ENCODE measurements at regions not wholly inside any gene's neighbourhood (a gene's known extent, or its start where the extent isn't known, plus 50 kb on each side); places are given as distances from the start of the nearest gene placed in this dataset.

DNA sequence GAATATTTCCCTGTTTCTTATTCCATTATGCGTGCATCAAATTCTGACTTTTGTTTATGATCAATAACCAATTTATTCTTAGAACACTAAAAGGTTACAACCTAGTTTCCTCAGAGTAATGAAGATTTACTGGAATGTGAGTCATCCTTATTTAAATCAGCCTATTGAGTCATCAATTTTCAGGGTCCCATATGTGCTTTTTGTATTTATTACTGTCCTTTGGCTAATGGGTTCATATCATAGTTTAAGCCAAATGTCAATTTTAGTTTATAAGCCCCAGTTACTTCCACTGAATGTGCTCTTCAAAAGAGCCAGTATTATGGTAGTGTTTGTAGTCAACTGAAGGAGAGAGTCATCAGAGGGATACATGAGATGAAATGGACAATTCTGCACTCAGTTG, 359.2 kb downstream of the PRR16 start:
- TF ChIP-seq, protein P1, sequence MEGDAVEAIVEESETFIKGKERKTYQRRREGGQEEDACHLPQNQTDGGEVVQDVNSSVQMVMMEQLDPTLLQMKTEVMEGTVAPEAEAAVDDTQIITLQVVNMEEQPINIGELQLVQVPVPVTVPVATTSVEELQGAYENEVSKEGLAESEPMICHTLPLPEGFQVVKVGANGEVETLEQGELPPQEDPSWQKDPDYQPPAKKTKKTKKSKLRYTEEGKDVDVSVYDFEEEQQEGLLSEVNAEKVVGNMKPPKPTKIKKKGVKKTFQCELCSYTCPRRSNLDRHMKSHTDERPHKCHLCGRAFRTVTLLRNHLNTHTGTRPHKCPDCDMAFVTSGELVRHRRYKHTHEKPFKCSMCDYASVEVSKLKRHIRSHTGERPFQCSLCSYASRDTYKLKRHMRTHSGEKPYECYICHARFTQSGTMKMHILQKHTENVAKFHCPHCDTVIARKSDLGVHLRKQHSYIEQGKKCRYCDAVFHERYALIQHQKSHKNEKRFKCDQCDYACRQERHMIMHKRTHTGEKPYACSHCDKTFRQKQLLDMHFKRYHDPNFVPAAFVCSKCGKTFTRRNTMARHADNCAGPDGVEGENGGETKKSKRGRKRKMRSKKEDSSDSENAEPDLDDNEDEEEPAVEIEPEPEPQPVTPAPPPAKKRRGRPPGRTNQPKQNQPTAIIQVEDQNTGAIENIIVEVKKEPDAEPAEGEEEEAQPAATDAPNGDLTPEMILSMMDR (IDR thresholded peaks at IDR 0.05) = no peak
- TF ChIP-seq POLR2A (IDR thresholded peaks at IDR 0.05) = no peak
